Large intestine (tissue), 3 donors: ENCODE measurements at regions not wholly inside any gene's neighbourhood (a gene's known extent, or its start where the extent isn't known, plus 50 kb on each side); places are given as distances from the start of the nearest gene placed in this dataset.
"Not testable (repeated sequence)": the region's sequence is repeated elsewhere in the genome, so short reads cannot be mapped to it uniquely, and the experiment has no call there.

Source experiments
- DNase-seq, 2 donors: peaks; one replicate each; pipeline versions ENCODE4 v3.0.0 to v3.0.0-alpha.2; 2013
- H3K27ac ChIP-seq: one replicate; pipeline ENCODE4 v1.5.1; 2013; ENCODE audit warnings: low read length
- H3K27me3 ChIP-seq: 2 replicates; pipeline ENCODE4 v1.6.1; 2013; ENCODE audit warnings: low read length; ENCODE audit not compliant: control insufficient read depth, insufficient read depth
- H3K36me3 ChIP-seq: 2 replicates; pipeline ENCODE4 v1.6.1; 2013; ENCODE audit warnings: low read length; ENCODE audit not compliant: control insufficient read depth, insufficient read depth
- H3K4me1 ChIP-seq: one replicate; pipeline ENCODE4 v1.6.1; 2013; ENCODE audit warnings: low read length; ENCODE audit not compliant: control insufficient read depth, insufficient read depth
- H3K4me3 ChIP-seq: one replicate; pipeline ENCODE4 v1.5.1; 2013; ENCODE audit warnings: low read length
- H3K9me3 ChIP-seq: one replicate; pipeline ENCODE4 v1.6.1; 2013; ENCODE audit warnings: mild to moderate bottlenecking, low read depth, low read length, moderate library complexity; ENCODE audit not compliant: control insufficient read depth
- WGBS: methylation state at CpG from one replicate; pipeline ENCODE4 v1.1.5; 2013; ENCODE audit warnings: low lambda C conversion rate; ENCODE audit not compliant: insufficient coverage; 5-methylcytosine and 5-hydroxymethylcytosine counted together

DNA sequence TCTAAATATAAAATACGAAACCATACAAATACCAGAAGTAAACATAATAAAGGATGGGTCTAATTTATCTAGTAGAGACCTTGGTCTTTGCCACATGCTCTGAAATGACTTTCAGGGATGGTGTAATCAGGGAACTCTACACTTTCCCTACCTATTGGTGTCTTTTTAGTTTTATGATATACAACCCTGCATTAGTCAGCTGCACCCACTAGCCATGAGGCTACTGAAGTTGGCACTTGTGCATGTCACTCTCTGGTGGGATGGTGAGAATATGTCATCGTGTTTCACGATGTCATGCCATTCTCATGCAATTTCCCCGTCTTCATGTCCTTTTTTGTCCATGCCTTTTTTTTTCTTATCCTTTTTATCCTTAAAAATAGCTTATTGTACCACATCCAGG is 234.9 kb upstream of the ACTBL2 start:
- no peak overlapping the region for H3K27ac ChIP-seq
- no peaks in the 10 kb centered on the region for H3K9me3 ChIP-seq
- no peaks in the 10 kb centered on the region for H3K4me1 ChIP-seq
- H3K36me3 ChIP-seq = no peaks in the 10 kb centered on the region
- 58% methylated on average over 3 of the region's 4 CpGs for WGBS
- no peak overlapping the region for H3K4me3 ChIP-seq
- DNase-seq = no peak
- H3K27me3 ChIP-seq = no peaks in the 10 kb centered on the region

DNA sequence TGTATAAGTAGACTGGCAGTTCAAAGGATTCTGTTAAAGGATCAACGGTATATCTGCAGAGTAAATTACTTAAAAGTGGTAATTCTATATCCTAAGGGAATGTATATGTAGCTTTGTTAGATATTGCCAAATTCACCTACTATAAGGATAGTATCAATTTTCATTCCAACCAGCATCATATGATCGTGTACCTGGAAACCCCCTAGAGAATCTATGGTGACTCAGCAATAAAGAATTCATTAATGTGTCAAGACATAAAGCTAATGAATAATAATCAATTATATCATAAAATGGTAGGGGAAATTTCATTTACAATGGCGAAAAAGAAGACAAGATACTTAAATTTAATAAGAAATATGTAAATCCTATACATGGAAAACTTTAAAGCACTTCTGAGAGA is 234.1 kb upstream of the ACTBL2 start:
- Histone ChIP-seq H3K27ac (no peak overlapping the region), H3K27me3 (no peaks in the 10 kb centered on the region), H3K4me1 (no peaks in the 10 kb centered on the region), H3K9me3 (no peaks in the 10 kb centered on the region), H3K36me3 (no peaks in the 10 kb centered on the region), H3K4me3 (no peak overlapping the region)
- 100% methylated on average over 3 of the region's 3 CpGs for WGBS
- DNase-seq = no peak

GRCh38 chr5:57715296-57715695 is 232.7 kb upstream of the ACTBL2 start:
- Histone ChIP-seq H3K36me3 (no peaks in the 10 kb centered on the region), H3K9me3 (no peaks in the 10 kb centered on the region), H3K27ac (no peak overlapping the region), H3K27me3 (no peaks in the 10 kb centered on the region), H3K4me1 (no peaks in the 10 kb centered on the region), H3K4me3 (no peak overlapping the region)
- WGBS = 100% methylated on average over 1 of the region's 2 CpGs
- no peak for DNase-seq

GRCh38 chr5:57713535-57713934 is 230.9 kb upstream of the ACTBL2 start:
- not testable (repeated sequence) for H3K27ac ChIP-seq, H3K9me3 ChIP-seq, H3K4me3 ChIP-seq, H3K27me3 ChIP-seq, H3K4me1 ChIP-seq, H3K36me3 ChIP-seq, DNase-seq
- 100% methylated on average over 1 of the region's 3 CpGs for WGBS

DNA sequence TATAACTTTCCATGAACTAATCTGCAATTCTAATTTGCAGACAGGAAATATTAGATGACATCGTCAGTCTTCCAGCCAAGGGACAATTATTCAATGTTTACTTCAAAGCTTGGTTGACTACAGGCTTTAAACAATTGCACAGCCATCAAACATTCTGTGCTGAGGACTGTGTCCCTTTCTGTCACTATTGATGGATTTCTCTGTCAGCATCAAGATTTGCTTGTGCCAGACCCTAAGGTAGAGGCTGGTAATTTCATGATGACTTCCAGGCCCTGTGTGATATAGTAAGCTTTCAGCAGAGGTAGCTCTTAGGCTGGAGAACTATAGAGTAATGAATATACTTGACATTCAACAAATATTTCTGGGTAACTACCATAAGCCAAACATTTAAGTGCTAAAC is 229.3 kb upstream of the ACTBL2 start:
- DNase-seq = no peak
- WGBS = no CpG with 5 or more reads among the region's 1 CpG
- no peaks in the 10 kb centered on the region for H3K36me3 ChIP-seq

GRCh38 chr5:57711471-57711870 is 228.9 kb upstream of the ACTBL2 start:
- Histone ChIP-seq H3K9me3 (no peaks in the 10 kb centered on the region), H3K36me3 (no peaks in the 10 kb centered on the region), H3K4me1 (no peaks in the 10 kb centered on the region), H3K4me3 (no peak overlapping the region), H3K27me3 (no peaks in the 10 kb centered on the region), H3K27ac (no peak overlapping the region)
- 60% methylated on average over 1 of the region's 2 CpGs for WGBS
- no peak for DNase-seq

More for the DNA sequence above, 229.3 kb upstream of the ACTBL2 start:
- H3K27me3 ChIP-seq = no peaks in the 10 kb centered on the region
- H3K4me3 ChIP-seq = no peak overlapping the region
- no peaks in the 10 kb centered on the region for H3K9me3 ChIP-seq
- no peaks in the 10 kb centered on the region for H3K4me1 ChIP-seq
- no peak overlapping the region for H3K27ac ChIP-seq

GRCh38 chr5:57710126-57710525 is 227.5 kb upstream of the ACTBL2 start:
- Histone ChIP-seq H3K36me3 (no peaks in the 10 kb centered on the region), H3K27ac (no peak overlapping the region), H3K4me3 (no peak overlapping the region), H3K9me3 (no peaks in the 10 kb centered on the region), H3K27me3 (no peaks in the 10 kb centered on the region), H3K4me1 (no peaks in the 10 kb centered on the region)
- WGBS = 80% methylated on average over 1 of the region's 1 CpG
- DNase-seq = no peak

GRCh38 chr5:57705769-57706168 is 223.2 kb upstream of the ACTBL2 start:
- H3K27ac ChIP-seq = no peak overlapping the region
- no peak for DNase-seq
- no peaks in the 10 kb centered on the region for H3K9me3 ChIP-seq
- no peaks in the 10 kb centered on the region for H3K27me3 ChIP-seq
- H3K4me3 ChIP-seq = no peak overlapping the region
- H3K36me3 ChIP-seq = no peaks in the 10 kb centered on the region
- no peaks in the 10 kb centered on the region for H3K4me1 ChIP-seq
- 100% methylated on average over 1 of the region's 3 CpGs for WGBS

DNA sequence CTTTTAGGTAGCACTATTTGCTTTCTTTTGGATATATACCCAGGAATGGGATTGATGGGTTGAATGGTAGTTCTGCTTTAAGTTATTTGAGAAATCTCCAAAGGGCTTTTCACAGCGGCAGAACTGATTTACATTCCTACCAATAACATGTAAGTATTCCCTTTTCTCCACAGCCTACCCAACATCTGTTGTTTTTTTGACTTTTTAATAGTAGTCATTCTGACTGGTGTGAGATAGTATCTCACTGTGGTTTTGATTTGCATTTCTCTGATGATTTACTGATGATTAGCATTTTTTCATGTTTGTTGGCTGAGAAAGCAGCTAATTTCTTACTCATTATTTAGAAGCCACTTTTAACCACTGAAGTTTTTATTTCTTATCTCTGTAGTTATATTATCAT is 221.1 kb upstream of the ACTBL2 start:
- 100% methylated on average over 1 of the region's 1 CpG for WGBS
- no peak overlapping the region for H3K27ac ChIP-seq
- H3K4me3 ChIP-seq = no peak overlapping the region
- no peaks in the 10 kb centered on the region for H3K4me1 ChIP-seq
- H3K9me3 ChIP-seq = no peaks in the 10 kb centered on the region
- DNase-seq = no peak
- no peaks in the 10 kb centered on the region for H3K27me3 ChIP-seq
- H3K36me3 ChIP-seq = no peaks in the 10 kb centered on the region

DNA sequence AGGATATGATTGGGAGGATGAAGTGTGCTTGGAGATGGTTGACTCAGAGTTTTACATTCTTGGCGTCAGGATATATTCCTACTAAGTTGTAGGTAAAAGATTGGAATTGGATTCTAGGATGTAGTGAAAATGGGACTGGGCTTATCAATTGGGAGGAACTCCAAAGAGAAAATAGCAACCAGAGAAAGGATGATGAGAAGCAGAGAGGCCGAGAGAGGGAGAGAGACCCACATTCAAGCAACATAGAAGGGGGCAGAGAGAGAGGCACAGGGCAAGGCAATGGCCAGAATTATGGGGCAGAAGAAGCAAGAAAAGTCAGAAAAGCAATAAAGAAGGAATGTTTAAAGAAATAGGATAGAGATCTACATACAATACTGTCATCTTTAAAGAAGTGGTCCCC is 217.9 kb upstream of the ACTBL2 start:
- DNase-seq = no peak
- Histone ChIP-seq H3K36me3 (no peaks in the 10 kb centered on the region), H3K27ac (no peak overlapping the region), H3K4me3 (no peak overlapping the region), H3K9me3 (no peaks in the 10 kb centered on the region), H3K27me3 (no peaks in the 10 kb centered on the region), H3K4me1 (peaks cover 7% of the 10 kb centered on the region)
- 100% methylated on average over 1 of the region's 2 CpGs for WGBS

- no peaks in the 10 kb centered on the region for H3K27me3 ChIP-seq
- no peak overlapping the region for H3K4me3 ChIP-seq
- H3K4me1 ChIP-seq = peaks cover 10% of the 10 kb centered on the region
- 89% methylated on average over 2 of the region's 3 CpGs for WGBS
- no peaks in the 10 kb centered on the region for H3K9me3 ChIP-seq
- no peaks in the 10 kb centered on the region for H3K36me3 ChIP-seq
- no peak overlapping the region for H3K27ac ChIP-seq
- no peak for DNase-seq
Observed at GRCh38 chr5:57700072-57700471, 217.5 kb upstream of the ACTBL2 start.
